GM12801 (cell line): ENCODE measurements at regions not wholly inside any gene's neighbourhood (a gene's known extent, or its start where the extent isn't known, plus 50 kb on each side); places are given as distances from the start of the nearest gene placed in this dataset.

Experiments
- TF ChIP-seq, protein P1 (sequence below): IDR thresholded peaks from one replicate; pipeline ENCODE4 v1.5.1; 2011; ENCODE audit warnings: control low read depth; ENCODE audit not compliant: insufficient read length; ENCODE audit errors: extremely low read depth

DNA sequence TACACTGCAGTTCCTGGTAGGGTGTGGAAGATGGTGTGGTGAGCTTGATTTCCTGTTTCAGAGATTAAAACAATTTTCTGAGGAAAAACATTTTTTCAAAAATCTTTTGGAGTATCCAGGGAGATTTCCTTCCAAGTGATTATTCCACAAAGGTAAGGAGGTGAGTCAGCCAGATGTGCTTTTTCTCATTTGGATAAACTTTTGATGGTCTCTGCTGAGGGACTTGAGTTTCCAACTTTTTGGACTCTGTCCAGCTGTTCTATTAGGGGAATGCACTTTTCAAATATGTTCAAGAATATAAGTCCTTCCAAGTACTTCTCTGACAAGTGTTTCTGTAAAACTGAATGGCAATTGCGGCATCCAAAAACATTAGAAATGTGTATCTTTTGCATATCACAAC is 628.8 kb upstream of the ADAMTS5 start:
- TF ChIP-seq, protein P1, sequence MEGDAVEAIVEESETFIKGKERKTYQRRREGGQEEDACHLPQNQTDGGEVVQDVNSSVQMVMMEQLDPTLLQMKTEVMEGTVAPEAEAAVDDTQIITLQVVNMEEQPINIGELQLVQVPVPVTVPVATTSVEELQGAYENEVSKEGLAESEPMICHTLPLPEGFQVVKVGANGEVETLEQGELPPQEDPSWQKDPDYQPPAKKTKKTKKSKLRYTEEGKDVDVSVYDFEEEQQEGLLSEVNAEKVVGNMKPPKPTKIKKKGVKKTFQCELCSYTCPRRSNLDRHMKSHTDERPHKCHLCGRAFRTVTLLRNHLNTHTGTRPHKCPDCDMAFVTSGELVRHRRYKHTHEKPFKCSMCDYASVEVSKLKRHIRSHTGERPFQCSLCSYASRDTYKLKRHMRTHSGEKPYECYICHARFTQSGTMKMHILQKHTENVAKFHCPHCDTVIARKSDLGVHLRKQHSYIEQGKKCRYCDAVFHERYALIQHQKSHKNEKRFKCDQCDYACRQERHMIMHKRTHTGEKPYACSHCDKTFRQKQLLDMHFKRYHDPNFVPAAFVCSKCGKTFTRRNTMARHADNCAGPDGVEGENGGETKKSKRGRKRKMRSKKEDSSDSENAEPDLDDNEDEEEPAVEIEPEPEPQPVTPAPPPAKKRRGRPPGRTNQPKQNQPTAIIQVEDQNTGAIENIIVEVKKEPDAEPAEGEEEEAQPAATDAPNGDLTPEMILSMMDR: no peak

DNA sequence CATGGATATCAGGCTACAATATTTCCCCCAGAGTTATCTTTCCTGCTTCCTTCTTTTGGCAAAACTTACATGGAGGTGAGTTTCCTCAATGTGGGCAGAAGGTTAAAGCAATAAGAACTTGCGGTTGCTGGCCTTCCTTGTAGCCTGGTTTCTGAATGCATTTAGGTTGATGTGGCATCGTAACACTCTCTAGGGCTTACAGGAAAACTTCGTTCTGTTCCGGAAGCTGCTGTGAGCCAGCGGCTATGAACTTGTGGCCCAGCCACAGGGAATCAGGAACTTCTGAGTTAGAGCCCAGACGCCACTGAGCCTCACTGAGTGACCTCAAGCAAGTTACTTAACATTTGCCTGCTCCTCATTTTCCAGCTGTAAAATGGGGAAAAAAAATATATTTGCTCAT is 623.4 kb upstream of the ADAMTS5 start:
- TF ChIP-seq, protein P1: no peak

DNA sequence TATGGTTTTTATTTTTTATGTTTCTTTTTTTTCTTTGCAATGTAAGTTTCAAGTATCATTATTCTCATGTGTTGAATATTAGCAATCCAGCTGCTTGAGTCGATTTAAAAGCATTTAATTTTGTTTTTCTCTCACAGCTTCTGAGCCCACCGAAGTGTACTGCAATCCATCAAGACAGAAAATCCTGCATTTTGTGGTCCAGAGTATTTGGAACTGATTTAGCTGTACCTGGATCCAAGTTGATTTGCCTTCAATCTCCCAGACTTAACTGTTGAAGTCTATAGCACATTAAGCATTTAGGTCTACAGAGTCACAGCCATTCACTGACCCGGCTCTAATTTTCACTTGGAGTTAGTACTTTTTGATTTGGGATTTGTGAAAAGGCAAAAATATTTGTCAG is 622.9 kb upstream of the ADAMTS5 start:
- TF ChIP-seq, protein P1: no peak

DNA sequence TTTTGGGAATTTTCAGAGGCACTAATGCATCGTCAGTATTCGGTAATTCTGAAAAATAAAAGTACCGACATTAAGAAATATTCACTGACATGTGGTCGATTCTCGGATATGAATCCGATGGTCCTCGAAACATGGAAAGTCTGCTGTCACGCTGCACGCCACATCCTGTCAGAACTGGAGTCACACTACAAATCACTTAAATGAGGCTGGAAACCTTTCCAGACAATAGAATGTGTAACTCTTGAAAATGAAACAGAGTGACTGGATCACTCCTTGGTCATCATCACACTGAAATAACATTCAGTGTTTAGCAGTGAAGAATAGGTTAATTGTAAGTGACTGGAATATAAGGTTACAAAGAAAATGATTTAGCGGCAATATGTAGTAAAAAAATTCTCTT is 620.1 kb upstream of the ADAMTS5 start:
- TF ChIP-seq, protein P1: no peak

DNA sequence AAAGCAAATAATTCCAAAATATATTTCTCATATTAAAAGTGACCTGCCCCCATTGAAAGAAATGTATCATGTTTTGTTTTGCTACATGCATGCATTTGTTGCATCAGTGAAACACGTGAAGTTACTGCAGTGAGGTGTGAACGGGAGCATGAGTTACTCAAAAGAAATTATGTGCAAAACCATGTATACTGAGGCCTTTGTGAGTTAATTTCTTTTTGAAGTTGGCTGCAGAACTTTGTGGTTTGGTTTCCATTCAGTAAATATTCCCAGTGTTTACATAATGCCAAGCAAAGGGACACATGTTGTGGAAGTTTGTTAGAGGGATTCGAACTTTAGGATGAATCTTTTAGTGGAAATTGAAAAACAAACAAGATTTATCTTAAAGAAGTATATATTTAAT is 619.4 kb upstream of the ADAMTS5 start:
- TF ChIP-seq, protein P1: no peak

DNA sequence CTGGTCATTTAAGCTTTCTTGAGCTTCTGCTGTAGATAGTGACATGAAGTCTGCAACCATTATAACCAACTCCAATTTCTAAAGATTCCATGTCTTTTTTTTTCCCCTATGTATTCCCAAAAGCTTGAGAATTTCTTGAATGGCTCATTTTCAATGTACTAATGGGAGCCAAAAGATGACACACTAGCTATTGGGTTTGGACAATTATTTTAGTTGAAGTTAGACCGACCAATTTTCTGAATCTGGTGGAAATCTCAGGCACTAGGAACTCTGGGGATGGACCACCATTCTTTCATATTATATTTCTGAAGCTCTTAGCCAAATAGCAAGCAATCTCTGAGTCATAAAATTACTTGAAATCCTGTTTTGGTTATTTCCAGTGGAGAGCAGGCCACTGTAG is 617.4 kb upstream of the ADAMTS5 start:
- TF ChIP-seq, protein P1: no peak

DNA sequence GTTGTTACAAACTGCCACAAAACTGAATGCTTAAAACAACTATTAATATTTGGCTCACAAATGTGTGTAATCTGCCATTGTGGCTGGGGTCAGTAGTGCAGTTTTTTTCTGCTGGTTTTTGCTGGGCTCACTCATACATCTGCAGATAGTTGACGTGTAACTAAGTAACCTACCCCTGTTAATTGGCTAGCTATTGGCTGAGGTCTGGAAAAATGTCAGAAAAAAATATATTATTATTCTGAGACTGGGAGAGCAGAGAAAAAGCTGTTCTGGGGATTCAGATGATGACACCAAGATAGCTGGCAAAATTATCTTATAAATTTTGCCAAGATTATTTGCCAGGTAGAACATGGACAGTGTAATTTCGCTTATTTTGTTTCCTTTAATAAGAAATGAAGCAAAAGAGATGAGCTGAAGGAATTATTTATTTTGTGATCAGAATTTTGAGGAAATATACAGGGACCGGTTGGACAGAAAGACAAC is 616.1 kb upstream of the ADAMTS5 start:
- TF ChIP-seq, protein P1: no peak

DNA sequence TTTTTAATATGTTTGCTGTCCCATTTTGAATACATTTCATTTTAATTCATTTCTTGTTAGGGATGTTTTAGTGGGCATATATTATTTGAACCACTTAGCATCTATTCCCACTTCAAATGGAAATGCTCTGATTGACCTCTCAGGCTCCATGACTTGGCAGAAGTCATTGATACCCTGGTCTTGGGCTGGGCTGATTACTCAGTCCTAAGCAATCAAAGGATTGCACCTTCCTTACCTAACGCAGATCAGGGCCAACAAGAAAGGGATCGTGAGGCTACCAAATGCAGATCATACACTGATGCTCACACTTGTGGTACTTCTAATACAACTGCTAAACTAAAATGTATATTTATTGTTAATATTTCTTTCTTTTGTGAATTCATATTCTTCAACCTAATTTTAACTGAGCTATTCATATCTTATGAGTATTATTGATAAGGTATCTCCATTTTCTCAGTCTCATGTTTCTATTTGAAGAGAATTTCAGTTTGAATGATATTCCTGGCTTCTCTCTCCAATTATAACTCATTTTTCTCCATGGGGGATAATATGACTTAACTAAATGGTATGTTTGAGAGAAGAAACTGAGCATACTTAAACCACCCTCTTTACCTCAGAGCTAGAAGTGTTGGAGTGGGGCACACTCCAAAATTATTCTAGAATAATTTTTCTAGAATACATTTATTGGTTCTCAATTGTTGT is 615.5 kb upstream of the ADAMTS5 start:
- TF ChIP-seq, protein P1: no peak
